ENCODE measurements at regions not wholly inside any gene's neighbourhood (a gene's known extent, or its start where the extent isn't known, plus 50 kb on each side); places are given as distances from the start of the nearest gene placed in this dataset.

GRCh38 chr10:125462845-125463244 is 220.1 kb downstream of the TEX36 start:
- no peak overlapping the region for H3K9ac ChIP-seq (replicated peaks; ENCODE audit: extremely low read depth, insufficient read depth, low read length)
- no peak for DNase-seq (ENCODE audit: low read depth, low spot score)
- H3K9me3 ChIP-seq (replicated peaks; ENCODE audit: control insufficient read depth, insufficient read depth, low read length) = no peaks in the 10 kb centered on the region
- no peaks in the 10 kb centered on the region for H4K20me1 ChIP-seq (replicated peaks; ENCODE audit: control insufficient read depth, extremely low read depth, insufficient read depth, low read length)
- no peak for TF ChIP-seq POLR2A (IDR thresholded peaks at IDR 0.05; ENCODE audit: low read depth, low read length)
- TF ChIP-seq, protein P1, sequence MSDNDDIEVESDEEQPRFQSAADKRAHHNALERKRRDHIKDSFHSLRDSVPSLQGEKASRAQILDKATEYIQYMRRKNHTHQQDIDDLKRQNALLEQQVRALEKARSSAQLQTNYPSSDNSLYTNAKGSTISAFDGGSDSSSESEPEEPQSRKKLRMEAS (IDR thresholded peaks at IDR 0.05; ENCODE audit: insufficient read depth, insufficient read length) = no peak
- TF ChIP-seq CTCF (IDR thresholded peaks at IDR 0.05; ENCODE audit: extremely low read depth in 1 of 2, insufficient read depth in 1 of 2, low read depth in 1 of 2, low read length in 2 of 2) = no peak
- no peak for TF ChIP-seq MYC (IDR thresholded peaks at IDR 0.05; ENCODE audit: low read depth, low read length)
- TF ChIP-seq JUN (IDR thresholded peaks at IDR 0.05; ENCODE audit: borderline replicate concordance, insufficient read depth, insufficient read length, low read depth) = no peak
- TF ChIP-seq GATA2 (IDR thresholded peaks at IDR 0.05; ENCODE audit: insufficient read depth, insufficient read length, low read depth, low read length) = no peak
- no peak for TF ChIP-seq POLR2AphosphoS5 (IDR thresholded peaks at IDR 0.05; ENCODE audit: insufficient read depth, low read depth, low read length)
- TF ChIP-seq EZH2 (IDR thresholded peaks at IDR 0.05; ENCODE audit: borderline replicate concordance, low read depth, low read length, severe bottlenecking) = no peak
- no peak for TF ChIP-seq FOS (IDR thresholded peaks at IDR 0.05; ENCODE audit: borderline replicate concordance, insufficient read depth, low read length)
- intact Hi-C loops (cut with micrococcal nuclease) = no loop called here
- H3K27me3 ChIP-seq (ENCODE audit: control insufficient read depth in 2 of 2, insufficient read depth in 2 of 2, low read length in 2 of 2) = no peaks in the 10 kb centered on the region
- dilution Hi-C loops (cut with MboI; ENCODE audit: extremely low pct_ligation_motif_present, low sequenced_read_pairs) = no loop called here
- CTCF ChIA-PET = interaction anchor here (1.0 kb wide), 1 partner anchor 14 kb away, joined by 3 read pairs; no protein-coding TSS in a partner anchor
- POLR2A ChIA-PET = no interaction called here
- H3K4me3 ChIP-seq (replicated peaks in 1 of 3; ENCODE audit: insufficient read depth in 1 of 3, low read depth in 1 of 3, low read length in 3 of 3) = no peak overlapping the region
- H2AFZ ChIP-seq (ENCODE audit: low read depth, low read length) = no peak overlapping the region
- BruUV-seq (replicated peaks) = no TSS peak
- H3K4me2 ChIP-seq (ENCODE audit: insufficient read depth, low read length) = no peak overlapping the region
- no peaks in the 10 kb centered on the region for H3K79me2 ChIP-seq (ENCODE audit: control insufficient read depth, insufficient read depth, low read length)
- no peaks in the 10 kb centered on the region for H3K4me1 ChIP-seq (ENCODE audit: control insufficient read depth, extremely low read depth, insufficient read depth, low read length)
- H3K27ac ChIP-seq (ENCODE audit: insufficient read depth, low read depth, low read length) = no peak overlapping the region
- no peak for FAIRE-seq
- no peaks in the 10 kb centered on the region for H3K36me3 ChIP-seq (ENCODE audit: control insufficient read depth in 2 of 2, extremely low read depth in 1 of 2, insufficient read depth in 2 of 2, low read length in 2 of 2)
- no peaks in the 10 kb centered on the region for H3K9me1 ChIP-seq (replicated peaks; ENCODE audit: control insufficient read depth, extremely low read depth, insufficient read depth, low read length)
